HG03103 (cell line): ENCODE measurements at regions not wholly inside any gene's neighbourhood (a gene's known extent, or its start where the extent isn't known, plus 50 kb on each side); places are given as distances from the start of the nearest gene placed in this dataset.

Experiments
- ATAC-seq: cut with Tn5 transposase; IDR thresholded peaks from one replicate; pipeline ENCODE4 v1.9.1; 2021; ENCODE audit warnings: low read depth; ENCODE audit not compliant: unreplicated experiment

DNA sequence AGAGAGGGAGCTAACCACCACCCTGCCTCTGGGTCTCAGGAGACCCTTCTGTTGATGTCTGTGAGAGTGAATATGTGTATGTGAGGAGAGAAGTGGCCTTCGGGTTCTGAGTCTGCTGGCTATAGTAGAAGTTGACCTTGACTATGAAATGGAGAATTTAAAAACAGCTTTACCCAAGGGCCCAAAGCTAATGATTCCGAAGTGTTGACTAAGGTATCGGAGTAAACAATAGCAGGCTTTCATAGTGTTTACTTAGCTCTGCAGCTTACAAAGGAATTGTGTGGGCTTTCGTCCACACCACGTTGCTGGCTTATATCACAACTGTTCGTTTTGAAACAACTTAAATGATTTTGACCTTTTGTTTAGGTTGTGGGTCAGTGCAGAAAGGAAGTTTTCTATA, 126.5 kb upstream of the JAG1 start:
- no peak for ATAC-seq

DNA sequence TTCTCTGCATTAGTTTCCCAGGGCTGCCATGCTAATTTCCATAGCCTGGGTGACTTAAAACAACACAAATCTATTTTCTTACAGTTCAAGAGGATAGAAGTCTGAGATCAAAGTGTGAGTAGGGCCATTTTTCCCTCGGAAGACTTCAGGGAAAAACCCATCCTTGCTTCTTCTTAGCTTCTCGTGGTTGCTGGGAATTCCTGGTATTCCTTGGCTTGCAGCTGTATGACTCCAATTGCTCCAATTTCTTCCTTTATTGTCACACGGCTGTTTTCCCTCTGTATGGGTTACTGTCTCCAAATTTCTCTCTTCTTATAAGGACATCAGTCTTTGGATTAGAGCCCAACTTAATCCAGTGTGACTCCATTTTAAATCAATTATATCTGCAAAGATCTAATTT, 128.4 kb upstream of the JAG1 start:
- no peak for ATAC-seq

DNA sequence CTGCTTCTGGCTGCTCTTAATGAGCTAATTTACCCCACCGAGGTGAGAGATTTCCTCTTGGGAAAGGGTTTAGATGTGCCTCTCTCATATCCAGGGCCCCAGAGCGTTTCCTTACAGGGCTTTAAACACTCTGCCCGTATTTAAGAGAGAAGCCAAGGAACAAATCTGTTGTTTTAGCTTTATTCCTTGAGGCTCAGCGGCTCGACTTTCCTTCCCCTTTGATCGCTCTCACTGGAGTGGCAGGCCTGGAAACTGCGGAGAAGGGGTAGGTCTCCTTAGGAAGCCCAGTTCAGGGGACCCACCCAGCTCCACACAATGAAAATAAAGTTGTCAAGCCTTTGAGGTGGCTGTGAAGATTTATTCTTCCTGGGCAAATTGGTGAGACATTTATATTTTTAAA, 132.0 kb upstream of the JAG1 start:
- no peak for ATAC-seq

DNA sequence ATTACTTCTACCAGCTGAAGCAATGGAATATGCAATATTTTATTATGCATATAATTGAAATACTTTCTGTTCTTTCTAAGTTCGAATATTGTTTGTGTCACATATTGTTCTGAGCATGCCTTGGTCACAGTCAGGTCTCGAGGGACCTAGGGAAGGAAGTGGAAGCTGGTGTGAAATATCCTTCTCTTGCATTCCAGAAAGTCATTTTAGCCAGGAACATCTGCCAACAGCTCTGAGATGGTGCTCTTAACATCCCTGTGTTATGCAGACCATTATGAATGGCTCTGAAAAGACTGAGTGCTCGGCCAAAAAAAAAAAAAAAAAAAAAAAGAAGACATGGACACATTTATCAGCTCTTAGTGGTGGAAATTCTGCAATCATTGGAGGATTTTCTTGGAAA, 132.7 kb upstream of the JAG1 start:
- ATAC-seq = no peak

DNA sequence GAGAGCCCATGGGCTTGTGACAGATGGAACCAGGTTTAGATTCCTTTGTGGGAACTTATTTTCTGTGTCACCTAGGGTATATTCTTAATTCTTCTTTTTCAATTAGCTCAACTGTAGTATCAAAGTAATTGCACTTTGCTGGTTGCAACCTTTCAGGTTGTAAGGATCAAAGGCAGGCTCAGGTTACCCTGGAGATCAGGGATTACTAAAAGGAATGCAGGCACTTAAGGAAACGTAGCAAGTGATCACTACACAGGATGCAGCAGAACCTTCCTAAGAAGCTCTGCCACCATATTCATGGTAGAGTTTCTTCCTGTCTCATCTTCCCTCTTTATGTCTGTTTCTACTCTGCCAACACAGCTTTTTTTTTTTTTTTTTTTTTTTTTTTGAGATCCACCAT, 133.2 kb upstream of the JAG1 start:
- ATAC-seq = no peak

DNA sequence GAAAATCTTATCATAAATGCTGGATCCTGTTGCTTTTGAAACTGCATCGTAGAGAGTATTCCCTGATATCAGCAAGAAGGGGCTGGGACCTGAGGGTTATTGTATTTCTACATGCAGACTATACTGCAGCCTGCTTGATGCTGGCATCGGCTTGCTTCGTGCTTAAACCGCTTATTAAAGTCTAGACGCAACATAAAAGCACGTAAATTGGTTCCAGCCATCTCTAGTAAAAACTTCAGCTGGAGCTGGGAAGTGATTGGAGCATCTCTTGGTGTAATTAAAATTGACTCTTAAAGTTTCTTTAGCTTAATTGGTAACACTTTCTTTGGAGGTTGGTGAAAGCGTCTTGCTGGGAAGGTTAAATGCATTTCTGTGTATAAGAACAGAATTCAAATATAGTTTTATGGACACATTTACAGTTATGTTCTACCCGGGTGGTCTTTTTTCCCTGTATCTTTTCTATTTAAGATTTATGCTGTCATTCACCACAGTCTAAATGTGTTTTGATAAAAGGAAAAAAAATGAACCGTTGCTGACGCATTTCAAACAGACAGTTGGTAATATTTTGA, 139.0 kb upstream of the JAG1 start:
- ATAC-seq = no peak

DNA sequence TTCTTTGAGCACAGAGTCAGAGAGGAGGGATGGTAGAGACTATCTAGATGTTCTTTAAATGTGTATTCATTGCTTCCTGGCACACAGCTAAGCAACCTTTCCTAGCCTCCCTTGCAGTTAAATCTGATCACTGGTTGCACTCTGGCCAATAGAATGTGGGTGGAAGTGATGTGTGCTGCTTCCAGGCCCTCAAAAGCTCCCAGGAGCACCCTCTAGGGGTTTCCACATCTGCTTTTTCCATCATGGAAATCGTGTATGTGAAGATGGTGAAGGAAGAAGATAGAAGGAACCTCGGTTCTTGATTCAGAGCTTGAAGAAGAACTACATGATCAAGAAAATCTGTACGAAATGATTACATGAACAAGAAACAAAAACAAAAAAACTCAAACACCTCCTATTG, 149.8 kb upstream of the JAG1 start:
- no peak for ATAC-seq

DNA sequence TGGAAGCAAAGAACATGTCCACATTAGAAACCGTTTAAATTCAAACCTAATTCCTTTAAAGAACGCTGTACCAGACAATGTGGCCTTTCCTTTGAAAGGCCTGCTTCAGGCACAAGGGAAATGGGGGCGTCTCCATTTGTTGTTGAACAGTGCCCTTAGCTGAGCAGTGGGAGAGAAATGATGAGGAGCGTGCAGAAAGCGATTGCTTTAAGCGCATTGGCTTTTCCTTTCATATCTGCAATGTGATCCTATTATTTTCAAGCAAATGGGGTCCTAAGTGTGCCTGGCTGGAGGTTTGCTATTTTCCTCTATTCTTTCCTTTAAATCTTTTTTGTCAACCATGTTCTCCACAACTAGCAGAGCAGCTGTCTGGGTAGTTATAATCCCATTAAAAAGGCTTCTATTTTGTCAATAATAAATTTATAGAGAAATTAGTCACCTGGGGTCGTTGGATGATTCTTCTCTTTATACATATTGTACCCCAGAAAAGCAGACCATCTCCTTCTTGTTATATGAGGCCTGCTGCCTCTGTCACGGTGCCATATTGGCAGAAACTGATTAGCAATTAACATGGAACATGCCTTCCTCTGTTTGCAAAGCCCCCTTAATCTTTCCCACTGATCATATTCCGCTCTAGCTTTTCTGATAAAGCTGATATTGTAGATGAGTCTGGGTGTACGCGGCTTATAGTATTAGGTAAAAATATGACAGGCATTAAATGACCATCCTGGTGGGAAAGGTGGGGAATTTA, 151.1 kb upstream of the JAG1 start:
- no peak for ATAC-seq

DNA sequence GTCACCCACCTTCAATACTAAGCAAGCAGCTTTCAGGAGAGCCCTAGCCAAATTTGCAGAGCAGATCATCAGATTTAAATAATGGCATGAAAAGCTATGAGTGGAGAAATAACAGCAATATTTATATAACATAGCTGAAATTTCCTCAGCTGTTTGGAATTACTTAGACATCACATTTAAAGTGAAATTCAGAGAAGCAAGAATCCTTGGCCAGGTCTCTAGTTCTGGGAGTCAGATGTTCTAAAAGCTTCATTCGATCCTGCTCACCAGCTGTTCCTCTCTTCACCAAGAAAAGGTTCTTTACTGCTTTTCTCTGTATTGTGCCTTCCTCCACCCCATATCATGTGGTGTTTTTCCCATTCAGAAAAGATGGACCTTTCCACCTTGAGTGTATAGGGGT, 152.3 kb upstream of the JAG1 start:
- ATAC-seq = no peak

DNA sequence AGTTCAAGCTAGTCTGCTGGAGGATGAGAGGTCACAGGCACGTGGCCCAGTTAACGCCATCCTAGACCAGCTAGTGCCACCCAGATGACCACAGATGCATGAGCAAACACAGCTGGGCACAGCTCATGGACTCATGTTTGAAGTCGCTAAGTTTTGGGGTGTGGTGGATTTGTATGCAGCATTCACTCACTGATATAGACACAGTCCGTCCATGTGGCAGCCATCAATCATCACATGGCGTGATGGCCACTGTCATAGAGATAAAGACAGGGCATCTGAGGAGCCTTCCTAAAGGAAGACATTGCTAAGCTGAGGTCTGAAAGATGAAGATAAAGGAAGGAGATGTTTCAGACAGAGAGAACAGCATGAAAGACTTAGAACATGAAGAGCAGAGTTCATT, 154.4 kb upstream of the JAG1 start:
- ATAC-seq = no peak

DNA sequence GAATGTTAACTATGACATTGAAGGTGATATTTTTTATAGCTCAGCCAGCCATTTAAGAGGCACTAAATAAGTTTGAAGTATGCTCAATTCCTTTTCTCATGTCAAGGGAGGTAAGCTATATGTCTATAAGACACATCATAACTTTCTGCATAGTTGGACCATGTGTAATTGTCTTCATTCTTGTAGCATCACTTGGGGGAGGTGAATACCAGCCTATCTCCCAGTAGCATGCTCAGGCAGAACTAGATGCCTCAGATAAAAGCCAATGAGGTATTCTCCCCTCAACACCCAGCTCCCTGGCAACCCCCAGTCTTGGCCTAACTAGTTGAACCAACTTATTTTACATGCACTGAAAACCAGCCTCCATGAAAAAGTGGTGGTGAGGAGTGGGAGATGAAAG, 158.3 kb upstream of the JAG1 start:
- ATAC-seq = no peak

DNA sequence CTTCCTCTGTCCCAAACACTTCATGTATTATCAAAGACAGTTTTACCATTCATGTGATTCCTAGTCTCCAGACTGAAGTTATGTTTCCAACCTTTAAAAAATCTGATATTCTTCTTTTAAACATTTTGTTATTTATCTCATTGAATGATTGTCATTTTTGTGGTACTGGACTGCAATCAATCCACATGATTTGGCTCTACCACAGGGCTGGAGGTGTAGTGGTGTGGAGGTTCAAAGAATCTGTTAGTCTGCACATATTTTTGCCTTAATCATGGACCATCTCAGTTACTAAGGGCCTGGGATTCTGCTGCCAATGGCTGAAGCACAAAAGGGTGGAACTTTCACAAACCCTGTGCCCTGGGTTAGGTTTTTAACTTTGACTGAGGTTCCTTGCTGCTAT, 164.1 kb upstream of the JAG1 start:
- ATAC-seq = no peak

DNA sequence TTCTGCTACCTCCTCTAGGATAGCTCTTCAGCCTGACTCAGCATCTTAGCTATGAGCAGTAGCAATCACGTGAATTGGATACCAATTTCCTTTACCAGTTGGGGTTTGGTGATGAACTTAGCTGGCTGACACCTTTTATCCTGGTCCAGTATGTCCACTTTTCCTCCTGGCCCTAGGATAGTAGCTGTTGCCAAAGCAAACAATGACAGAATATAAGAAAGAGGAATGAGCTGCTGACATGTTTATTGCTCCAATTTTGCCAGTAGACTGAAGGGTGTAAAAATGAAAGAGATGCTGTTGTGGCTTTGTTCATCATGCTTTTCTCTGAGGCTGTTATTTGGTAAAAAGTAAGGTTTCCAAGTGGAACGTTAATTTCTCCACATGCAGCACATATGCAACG, 168.3 kb upstream of the JAG1 start:
- ATAC-seq = no peak

DNA sequence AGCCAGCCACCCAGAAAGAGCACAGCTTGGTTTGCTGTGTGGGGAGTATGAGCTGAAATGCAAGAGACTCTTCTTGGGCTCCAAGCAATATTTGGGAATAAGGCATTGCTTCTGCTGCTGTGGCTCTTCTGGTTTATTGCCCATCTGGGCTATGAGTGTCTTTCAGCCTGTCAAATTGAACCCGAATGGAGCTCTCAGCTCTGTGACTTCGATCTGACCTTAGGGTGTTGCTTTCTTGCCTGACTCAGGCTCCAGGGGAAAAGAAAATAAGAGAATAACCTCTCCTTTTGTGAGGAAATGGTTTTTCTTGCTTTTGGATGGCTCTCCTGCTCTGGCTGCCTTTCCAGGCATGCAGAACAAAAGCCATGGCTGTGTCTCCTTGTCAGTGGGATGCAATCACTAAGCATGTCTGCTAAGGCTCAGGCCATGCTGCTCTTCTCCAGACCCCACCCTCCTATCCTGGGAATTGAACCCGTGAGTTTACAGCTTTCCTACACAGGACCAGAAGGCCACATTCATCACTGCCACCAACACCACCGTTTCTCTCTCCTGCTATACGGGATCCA, 169.4 kb upstream of the JAG1 start:
- ATAC-seq = no peak

DNA sequence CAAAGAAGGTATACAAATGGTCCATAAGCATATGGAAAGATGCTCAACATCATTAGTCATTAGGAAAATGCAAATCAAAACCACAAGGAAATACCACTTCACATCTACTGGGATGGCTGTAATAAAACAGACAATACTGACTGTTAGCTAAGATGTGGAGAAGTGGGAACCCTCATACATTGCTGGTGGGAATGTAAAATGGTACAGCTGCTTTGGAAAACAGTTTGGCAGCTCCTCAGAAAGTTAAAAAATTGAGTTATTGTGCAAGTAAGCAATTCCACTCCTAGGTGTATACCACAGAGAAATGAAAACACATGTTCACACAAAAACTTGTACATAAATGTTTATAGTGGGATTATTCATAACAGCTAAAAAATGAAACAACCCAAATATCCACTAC, 173.0 kb upstream of the JAG1 start:
- ATAC-seq = no peak

DNA sequence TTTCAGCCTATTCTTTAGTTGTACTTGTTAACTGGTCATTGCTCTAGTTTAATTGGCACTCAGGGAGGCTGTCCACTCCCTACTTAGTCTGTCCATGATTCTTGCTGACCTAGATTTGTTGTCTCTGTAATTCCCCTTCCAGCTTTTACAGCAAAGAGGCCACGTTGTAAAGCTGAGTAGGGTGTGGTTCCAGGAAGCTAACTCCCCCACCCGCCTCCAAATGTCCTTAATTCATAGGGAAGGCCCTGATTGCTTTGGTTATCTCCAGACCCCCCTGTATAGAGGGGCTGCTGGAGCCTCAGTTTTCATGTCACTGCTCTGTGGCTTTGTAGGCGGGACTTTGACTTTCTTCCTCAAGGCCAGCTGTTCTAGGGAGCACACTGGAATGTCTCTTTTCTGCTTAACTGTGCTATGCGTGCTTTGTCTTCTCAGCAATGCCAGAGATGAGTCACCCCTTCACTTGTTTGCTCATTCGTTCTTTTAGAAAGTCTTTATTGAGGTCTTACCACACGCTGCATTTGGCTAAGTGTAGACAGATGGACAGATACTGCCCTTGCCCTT, 175.1 kb upstream of the JAG1 start:
- no peak for ATAC-seq

DNA sequence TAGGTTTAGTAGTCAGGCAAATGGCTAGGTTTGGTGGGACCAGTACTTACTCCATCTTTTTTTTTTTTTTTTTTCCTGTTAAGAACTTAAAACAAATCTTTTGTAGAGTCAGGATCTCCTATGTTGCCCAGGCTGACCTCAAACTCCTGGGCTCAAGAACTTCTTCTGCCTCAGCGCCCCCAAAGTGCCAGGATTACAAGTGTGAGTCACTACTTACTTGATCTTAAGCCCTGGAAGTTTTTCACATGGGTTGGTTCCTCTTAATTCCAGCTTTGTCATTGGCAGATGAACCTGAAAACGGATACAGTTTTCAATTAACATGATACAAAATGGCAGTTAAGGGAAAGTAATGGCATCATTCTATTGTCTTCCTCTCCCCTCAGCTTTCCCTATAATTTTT, 179.4 kb upstream of the JAG1 start:
- ATAC-seq = no peak

DNA sequence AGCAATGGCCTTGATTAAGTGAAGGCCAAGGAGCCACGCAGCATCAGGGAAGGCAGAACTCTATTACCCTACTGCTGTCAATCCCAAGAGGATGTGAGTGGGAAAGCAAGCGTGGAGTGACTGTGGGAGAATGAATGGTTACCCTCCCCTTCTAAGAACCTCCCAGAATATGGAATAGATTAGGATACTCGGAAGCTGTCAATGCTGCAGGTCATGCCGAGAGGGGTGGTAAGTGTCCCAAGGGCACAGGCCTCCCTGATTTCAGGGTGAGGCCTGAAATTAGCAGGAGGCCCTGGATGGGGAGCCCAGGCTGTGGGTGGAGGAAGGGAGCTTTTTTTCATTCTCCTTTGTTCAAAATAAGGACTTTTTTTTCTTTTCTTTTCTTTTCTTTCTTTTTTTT, 179.9 kb upstream of the JAG1 start:
- ATAC-seq = no peak

DNA sequence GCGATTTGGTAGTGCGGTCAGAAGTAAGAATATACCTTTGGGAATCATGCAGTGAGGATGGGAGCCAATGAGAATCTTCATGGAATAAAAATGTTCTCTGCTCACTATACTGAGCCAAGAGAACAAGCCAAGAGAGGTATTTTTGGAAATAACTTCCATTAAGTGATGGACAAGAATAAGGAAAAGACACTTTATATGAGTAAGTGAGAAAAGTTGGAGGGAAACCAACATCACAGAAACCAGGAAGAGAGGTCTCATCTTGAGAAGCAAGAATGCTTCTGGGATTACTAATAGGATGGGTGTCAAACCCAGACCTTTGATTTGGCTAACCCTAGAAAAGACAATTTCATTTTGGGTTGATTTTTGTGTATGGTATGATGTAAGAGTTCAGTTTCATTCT, 181.2 kb upstream of the JAG1 start:
- no peak for ATAC-seq

DNA sequence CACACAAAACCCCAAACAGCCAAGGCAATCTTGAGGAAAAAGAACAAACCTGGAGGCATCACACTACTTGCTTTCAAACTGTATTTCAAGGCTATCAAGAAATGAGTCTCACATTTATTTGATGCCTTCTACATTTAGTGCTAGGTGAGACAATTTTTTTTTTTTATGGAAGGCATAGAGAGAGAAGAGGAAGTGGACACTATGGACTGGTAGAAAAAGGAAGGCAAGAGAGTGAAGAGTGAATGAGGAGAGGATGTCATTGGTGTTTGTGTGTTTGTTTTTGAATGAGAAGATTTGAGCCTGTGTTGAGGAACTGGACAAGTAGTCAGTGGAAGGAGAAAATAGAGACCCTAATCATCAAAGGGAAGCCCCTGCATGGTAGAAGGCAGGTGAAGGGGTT, 182.0 kb upstream of the JAG1 start:
- ATAC-seq = no peak

DNA sequence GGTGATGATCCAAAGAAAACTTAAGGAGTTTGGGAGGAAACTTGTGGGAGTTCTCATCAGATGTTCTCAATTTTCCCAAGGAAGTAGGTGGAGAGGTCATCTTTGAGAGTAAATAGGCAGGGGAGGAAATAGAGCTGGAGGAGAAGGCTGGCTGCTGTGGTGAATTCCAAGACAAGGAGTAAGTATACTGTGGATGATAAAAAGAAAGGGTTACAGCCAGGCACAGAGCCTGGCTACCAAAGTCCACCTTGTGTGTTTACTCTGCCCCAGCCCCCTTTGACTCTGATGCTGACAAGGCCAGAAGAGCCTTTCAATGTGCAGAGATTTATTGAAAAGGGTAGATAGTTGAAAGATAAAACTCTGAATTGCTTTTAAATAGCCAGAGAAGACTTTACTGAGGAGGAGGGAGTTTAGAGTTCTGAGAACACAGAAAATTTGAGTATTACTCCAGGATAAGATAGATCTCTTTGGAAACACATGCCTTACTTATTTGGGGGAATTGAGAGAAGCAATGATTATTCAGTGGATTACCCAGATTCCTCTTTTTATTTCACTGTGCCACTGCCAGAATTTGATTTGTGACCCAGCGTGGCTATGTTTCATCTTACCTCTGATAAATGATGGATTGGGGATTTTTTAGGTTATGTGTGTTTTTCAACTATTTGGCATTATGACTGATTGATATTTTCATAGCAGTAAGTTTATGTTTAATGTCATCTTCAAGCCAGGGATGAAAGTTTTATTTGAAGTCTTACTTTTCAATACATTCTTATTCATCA, 182.6 kb upstream of the JAG1 start:
- ATAC-seq = no peak
